ENCODE measurements at regions not wholly inside any gene's neighbourhood (a gene's known extent, or its start where the extent isn't known, plus 50 kb on each side); places are given as distances from the start of the nearest gene placed in this dataset.

- no peak overlapping the region for H3K27ac ChIP-seq (ENCODE audit: low read depth, low read length)
- Mint-ChIP-seq H3K9me3 (ENCODE audit: unreplicated experiment) (peaks cover 4% of the 10 kb centered on the region), H3K27ac (ENCODE audit: unreplicated experiment) (peak overlapping the region; percentile 64), H3K36me3 (ENCODE audit: low read depth, unreplicated experiment) (no peaks in the 10 kb centered on the region), H3K27me3 (ENCODE audit: low read depth, unreplicated experiment) (no peaks in the 10 kb centered on the region), H3K4me1 (ENCODE audit: low read depth, unreplicated experiment) (peaks cover 9% of the 10 kb centered on the region), H3K4me3 (ENCODE audit: unreplicated experiment) (no peak overlapping the region)
- H3K36me3 ChIP-seq (ENCODE audit: insufficient read depth, low read length): no peaks in the 10 kb centered on the region
- no peaks in the 10 kb centered on the region for H3K27me3 ChIP-seq (ENCODE audit: insufficient read depth, low read length)
- no peak overlapping the region for H3K4me3 ChIP-seq (ENCODE audit: insufficient read depth, low read depth, low read length)
- no peak overlapping the region for H2AFZ ChIP-seq (ENCODE audit: low read depth, low read length)
- TF ChIP-seq CTCF (IDR thresholded peaks at IDR 0.05; ENCODE audit: insufficient read depth, low read depth, low read length) (no peak), EZH2 (IDR thresholded peaks at IDR 0.05; ENCODE audit: insufficient read depth, low read length) (no peak)
- peaks cover 5% of the 10 kb centered on the region for H3K4me1 ChIP-seq (ENCODE audit: insufficient read depth, low read length)
- peak; percentile 32 for DNase-seq (ENCODE audit: low read depth)
- no peaks in the 10 kb centered on the region for H4K20me1 ChIP-seq (ENCODE audit: insufficient read depth, low read length)
- peak overlapping the region; percentile 1 for H3K4me2 ChIP-seq (ENCODE audit: low read length)
- FAIRE-seq: no peak
- no peak overlapping the region for H3K9ac ChIP-seq (ENCODE audit: low read length)
- H3K9me3 ChIP-seq (ENCODE audit: insufficient read depth, low read depth, low read length): no peaks in the 10 kb centered on the region
- no peaks in the 10 kb centered on the region for H3K79me2 ChIP-seq (ENCODE audit: insufficient read depth, low read length)
Observed at GRCh38 chr3:125651244-125651643, 55.9 kb upstream of the OSBPL11 start.

- no peak overlapping the region for H2AFZ ChIP-seq (ENCODE audit: low read depth, low read length)
- FAIRE-seq: no peak
- peaks cover 9% of the 10 kb centered on the region for H3K4me1 Mint-ChIP-seq (ENCODE audit: low read depth, unreplicated experiment)
Observed at GRCh38 chr3:125652349-125652748, 57.1 kb upstream of the OSBPL11 start.

More at GRCh38 chr3:125652349-125652748, 57.1 kb upstream of the OSBPL11 start:
- Histone ChIP-seq H3K4me3 (ENCODE audit: insufficient read depth, low read depth, low read length) (no peak overlapping the region), H3K79me2 (ENCODE audit: insufficient read depth, low read length) (no peaks in the 10 kb centered on the region), H3K9ac (ENCODE audit: low read length) (no peak overlapping the region), H3K4me2 (ENCODE audit: low read length) (no peak overlapping the region), H3K9me3 (ENCODE audit: insufficient read depth, low read depth, low read length) (no peaks in the 10 kb centered on the region), H3K27me3 (ENCODE audit: insufficient read depth, low read length) (no peaks in the 10 kb centered on the region), H3K36me3 (ENCODE audit: insufficient read depth, low read length) (no peaks in the 10 kb centered on the region), H3K4me1 (ENCODE audit: insufficient read depth, low read length) (peaks cover 5% of the 10 kb centered on the region), H4K20me1 (ENCODE audit: insufficient read depth, low read length) (no peaks in the 10 kb centered on the region), H3K27ac (ENCODE audit: low read depth, low read length) (no peak overlapping the region)
- H3K4me3 Mint-ChIP-seq (ENCODE audit: unreplicated experiment): no peak overlapping the region
- no peak for DNase-seq (ENCODE audit: low read depth)
- no peaks in the 10 kb centered on the region for H3K9me3 Mint-ChIP-seq (ENCODE audit: unreplicated experiment)
- TF ChIP-seq EZH2 (IDR thresholded peaks at IDR 0.05; ENCODE audit: insufficient read depth, low read length) (no peak), CTCF (IDR thresholded peaks at IDR 0.05; ENCODE audit: insufficient read depth, low read depth, low read length) (no peak)
- no peaks in the 10 kb centered on the region for H3K27me3 Mint-ChIP-seq (ENCODE audit: low read depth, unreplicated experiment)
- no peaks in the 10 kb centered on the region for H3K36me3 Mint-ChIP-seq (ENCODE audit: low read depth, unreplicated experiment)
- H3K27ac Mint-ChIP-seq (ENCODE audit: unreplicated experiment): no peak overlapping the region

All from astrocyte (in vitro differentiated cells and primary cell).